A673 (cell line): ENCODE measurements at regions not wholly inside any gene's neighbourhood (a gene's known extent, or its start where the extent isn't known, plus 50 kb on each side); places are given as distances from the start of the nearest gene placed in this dataset.
A peak's percentile ranks its signal among the peaks of the same experiment; 100 is the strongest.

Source experiments
- BruUV-seq: library from RNA; stranded (reverse); fragments of 400-500 nt; replicated peaks from 2 replicates; lab custom pipeline; 2021; lab: Mats Ljungman, UMichigan
- CTCF ChIA-PET: fragments of 300-600 bp; sonication (Branson Sonifier 250); formaldehyde crosslinking; loops from one replicate; lab custom pipeline; 2022; ENCODE audit warnings: antibody characterized with exemption; lab: Charles Lee
- POLR2A ChIA-PET: fragments of 300-600 bp; sonication (Branson Sonifier 250); formaldehyde crosslinking; loops from one replicate; lab custom pipeline; 2022; ENCODE audit warnings: antibody characterized with exemption; ENCODE audit not compliant: low non-redundant PET; lab: Charles Lee
- DNase-seq: peaks from one replicate; pipeline ENCODE4 v3.0.0-alpha.2; 2015; ENCODE audit warnings: low spot score
- H3K27ac ChIP-seq: fragments of 200-600 bp; sonication (generic); 2 replicates; pipeline ENCODE4 v1.5.1; 2016; ENCODE audit warnings: mixed run types, low read depth, mild to moderate bottlenecking, mixed read lengths, antibody characterized with exemption, low read length; ENCODE audit not compliant: poor library complexity, severe bottlenecking
- H3K27me3 ChIP-seq: fragments of 200-600 bp; sonication (generic); replicated peaks from 2 replicates; pipeline ENCODE4 v1.6.1; 2017; ENCODE audit warnings: mixed run types, low read depth, mild to moderate bottlenecking, mixed read lengths, antibody characterized with exemption, low read length; ENCODE audit not compliant: insufficient read depth, poor library complexity
- H3K36me3 ChIP-seq: fragments of 200-600 bp; sonication (generic); 2 replicates; pipeline ENCODE4 v1.6.1; 2016; ENCODE audit warnings: mixed run types, mild to moderate bottlenecking, mixed read lengths, antibody characterized with exemption, low read length; ENCODE audit not compliant: insufficient read depth, poor library complexity, severe bottlenecking
- H3K4me1 ChIP-seq: fragments of 200-600 bp; sonication (generic); 2 replicates; pipeline ENCODE4 v1.6.1; 2017; ENCODE audit warnings: mixed run types, mild to moderate bottlenecking, mixed read lengths, antibody characterized with exemption, low read length; ENCODE audit not compliant: insufficient read depth, poor library complexity, severe bottlenecking
- H3K4me3 ChIP-seq: fragments of 200-600 bp; sonication (generic); 2 replicates; pipeline ENCODE4 v1.5.1; 2016; ENCODE audit warnings: low read depth, mixed run types, mild to moderate bottlenecking, mixed read lengths, low read length; ENCODE audit not compliant: poor library complexity, severe bottlenecking
- H3K9me3 ChIP-seq: fragments of 200-600 bp; sonication (generic); 2 replicates; pipeline ENCODE4 v1.6.1; 2016; ENCODE audit warnings: mixed run types, low read depth, mild to moderate bottlenecking, mixed read lengths, antibody characterized with exemption, low read length; ENCODE audit not compliant: poor library complexity, severe bottlenecking
- EZH2 ChIP-seq: fragments of 200-600 bp; sonication (generic); IDR thresholded peaks from 2 replicates; pipeline ENCODE4 v1.6.1; 2017; ENCODE audit warnings: borderline replicate concordance, low read depth, mild to moderate bottlenecking, mixed read lengths, antibody characterized with exemption, low read length; ENCODE audit not compliant: poor library complexity, severe bottlenecking
- intact Hi-C: fragments of 100-400 bp; cut with micrococcal nuclease; formaldehyde crosslinking; loops from one replicate; pipeline ENCODE4 v1.10.0; 2022; ENCODE audit not compliant: unreplicated experiment
- TF ChIP-seq, protein P1 (sequence below): fragments of 300-800, 200-600 bp; sonication (generic); conservative IDR thresholded peaks from 2 replicates; pipeline ENCODE4 v1.5.1; 2017; ENCODE audit warnings: low read depth, mild to moderate bottlenecking, antibody characterized with exemption, low read length, moderate library complexity, mixed read lengths

DNA sequence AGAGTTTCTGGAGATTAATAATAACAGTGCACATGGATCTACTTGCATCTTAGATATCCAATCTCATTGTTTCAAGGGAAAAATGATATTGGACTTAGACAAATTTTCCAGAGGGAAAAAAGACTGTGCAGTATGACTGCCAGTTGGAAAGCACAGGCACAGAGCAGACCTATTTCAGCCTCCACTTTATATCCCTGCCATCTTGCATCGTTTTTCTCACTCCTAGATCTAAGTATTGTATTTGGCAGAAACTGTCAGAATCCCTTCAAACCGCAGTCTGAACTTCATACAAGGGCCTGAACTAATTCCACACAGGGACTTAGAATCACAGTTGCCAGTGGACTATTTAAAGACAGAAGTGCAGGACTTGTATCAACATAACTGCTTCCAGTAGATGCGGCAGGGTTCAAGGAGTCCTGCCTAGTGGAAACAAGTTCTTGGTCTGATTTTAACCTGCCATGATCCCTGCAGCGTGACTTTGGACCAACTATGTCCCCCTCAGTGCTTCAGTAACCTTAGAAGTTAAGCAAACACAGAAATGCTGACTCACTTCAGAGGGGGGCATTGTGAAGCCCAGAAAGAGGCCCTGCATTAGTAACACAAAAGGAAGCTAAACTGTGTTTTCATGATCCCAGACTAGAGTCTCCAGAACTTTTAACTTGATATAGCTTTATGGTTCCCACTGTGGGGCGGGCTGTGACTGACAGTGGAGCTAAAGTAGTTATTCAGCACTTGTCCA lies 95.7 kb upstream of the PALS2 start:
- no TSS peak for BruUV-seq
- intact Hi-C loops: no loop called here
- Histone ChIP-seq H3K4me3 (no peak overlapping the region), H3K27me3 (no peaks in the 10 kb centered on the region), H3K9me3 (no peaks in the 10 kb centered on the region), H3K4me1 (peaks cover 39% of the 10 kb centered on the region), H3K27ac (peak overlapping the region; percentile 62), H3K36me3 (no peaks in the 10 kb centered on the region)
- ChIA-PET CTCF (no interaction called here), POLR2A (interaction anchor here (0.6 kb wide), 1 partner anchor 12 kb away, joined by 8 read pairs; no protein-coding TSS in a partner anchor)
- TF ChIP-seq, protein P1, sequence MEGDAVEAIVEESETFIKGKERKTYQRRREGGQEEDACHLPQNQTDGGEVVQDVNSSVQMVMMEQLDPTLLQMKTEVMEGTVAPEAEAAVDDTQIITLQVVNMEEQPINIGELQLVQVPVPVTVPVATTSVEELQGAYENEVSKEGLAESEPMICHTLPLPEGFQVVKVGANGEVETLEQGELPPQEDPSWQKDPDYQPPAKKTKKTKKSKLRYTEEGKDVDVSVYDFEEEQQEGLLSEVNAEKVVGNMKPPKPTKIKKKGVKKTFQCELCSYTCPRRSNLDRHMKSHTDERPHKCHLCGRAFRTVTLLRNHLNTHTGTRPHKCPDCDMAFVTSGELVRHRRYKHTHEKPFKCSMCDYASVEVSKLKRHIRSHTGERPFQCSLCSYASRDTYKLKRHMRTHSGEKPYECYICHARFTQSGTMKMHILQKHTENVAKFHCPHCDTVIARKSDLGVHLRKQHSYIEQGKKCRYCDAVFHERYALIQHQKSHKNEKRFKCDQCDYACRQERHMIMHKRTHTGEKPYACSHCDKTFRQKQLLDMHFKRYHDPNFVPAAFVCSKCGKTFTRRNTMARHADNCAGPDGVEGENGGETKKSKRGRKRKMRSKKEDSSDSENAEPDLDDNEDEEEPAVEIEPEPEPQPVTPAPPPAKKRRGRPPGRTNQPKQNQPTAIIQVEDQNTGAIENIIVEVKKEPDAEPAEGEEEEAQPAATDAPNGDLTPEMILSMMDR: no peak
- no peak for TF ChIP-seq EZH2
- peak; percentile 73 for DNase-seq

- intact Hi-C loops: no loop called here
- TF ChIP-seq, protein P1: no peak
- TF ChIP-seq EZH2: no peak
- peak overlapping the region; percentile 62 for H3K27ac ChIP-seq
- no peak for DNase-seq
- H3K27me3 ChIP-seq: no peaks in the 10 kb centered on the region
- ChIA-PET POLR2A (interaction anchor here (0.6 kb wide), 1 partner anchor 11 kb away, joined by 8 read pairs; no protein-coding TSS in a partner anchor), CTCF (no interaction called here)
- peaks cover 45% of the 10 kb centered on the region for H3K4me1 ChIP-seq
- H3K36me3 ChIP-seq: no peaks in the 10 kb centered on the region
- no peaks in the 10 kb centered on the region for H3K9me3 ChIP-seq
- BruUV-seq: no TSS peak
- H3K4me3 ChIP-seq: no peak overlapping the region
These were observed 95.1 kb upstream of the PALS2 start for GRCh38 chr7:24478137-24478655.

DNA sequence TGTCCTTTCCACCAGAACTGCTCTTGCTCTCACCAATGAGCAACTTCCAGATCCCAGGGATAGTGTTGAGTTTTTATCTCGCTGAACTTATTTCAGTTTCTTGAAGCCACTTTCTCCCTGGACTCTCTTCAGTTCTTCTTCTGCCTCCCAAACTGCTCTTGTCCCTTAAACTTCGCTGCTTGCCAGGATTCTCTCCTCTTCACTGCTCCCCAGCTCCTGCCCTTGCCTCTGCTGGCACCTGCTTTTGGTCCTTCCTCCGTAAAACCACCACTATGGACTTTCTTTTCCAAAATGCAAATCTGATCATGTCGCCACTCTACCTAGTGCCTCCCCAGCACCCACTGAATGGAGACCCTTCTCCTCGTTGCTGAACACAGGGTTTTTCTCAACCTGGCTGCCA lies 92.8 kb upstream of the PALS2 start:
- intact Hi-C loops: no loop called here
- no peak overlapping the region for H3K4me3 ChIP-seq
- no peaks in the 10 kb centered on the region for H3K36me3 ChIP-seq
- TF ChIP-seq, protein P1: no peak
- TF ChIP-seq EZH2: no peak
- no peak for DNase-seq
- H3K27me3 ChIP-seq: no peaks in the 10 kb centered on the region
- no peaks in the 10 kb centered on the region for H3K9me3 ChIP-seq
- H3K4me1 ChIP-seq: peaks cover 54% of the 10 kb centered on the region
- no TSS peak for BruUV-seq
- ChIA-PET POLR2A (no interaction called here), CTCF (no interaction called here)
- no peak overlapping the region for H3K27ac ChIP-seq
